ENCODE measurements at regions not wholly inside any gene's neighbourhood (a gene's known extent, or its start where the extent isn't known, plus 50 kb on each side); places are given as distances from the start of the nearest gene placed in this dataset.

- Histone ChIP-seq H3K27ac (ENCODE audit: low read length) (peak overlapping the region; percentile 32; the same call in 1 of the 2 replicates), H3K4me3 (ENCODE audit: low read depth in 2 of 2, low read length in 2 of 2) (no peak overlapping the region), H3K36me3 (ENCODE audit: control insufficient read depth, insufficient read depth, low read length) (no peaks in the 10 kb centered on the region), H3K27me3 (ENCODE audit: control insufficient read depth, insufficient read depth, low read length) (no peaks in the 10 kb centered on the region), H3K9me3 (ENCODE audit: control insufficient read depth, insufficient read depth, low read depth, low read length) (no peaks in the 10 kb centered on the region), H3K4me1 (ENCODE audit: control insufficient read depth, insufficient read depth, low read length) (no peaks in the 10 kb centered on the region)
- no peak for ATAC-seq
- ChIA-PET POLR2A (no interaction called here), CTCF (no interaction called here)
- intact Hi-C loops (cut with micrococcal nuclease; ENCODE audit: unreplicated experiment) = loop anchor here (10.0 kb wide), 1 partner anchor 585 kb away; no protein-coding TSS in a partner anchor
- no peak for TF ChIP-seq CTCF (IDR thresholded peaks at IDR 0.05)
- TF ChIP-seq TCF7L2 (IDR thresholded peaks at IDR 0.05; ENCODE audit: low read depth, low read length) = no peak
- no peak for TF ChIP-seq POLR2AphosphoS5 (IDR thresholded peaks at IDR 0.05; ENCODE audit: low read depth, low read length)
- no peak for TF ChIP-seq REST (IDR thresholded peaks at IDR 0.05; ENCODE audit: insufficient read depth in 1 of 2, low read depth in 2 of 2, low read length in 1 of 2)
- no peak for TF ChIP-seq SIN3A (IDR thresholded peaks at IDR 0.05; ENCODE audit: borderline replicate concordance, insufficient read depth, low read depth, low read length)
- DNase-seq (ENCODE audit: low read depth, low spot score) = no peak
- in situ Hi-C loops (cut with HindIII; ENCODE audit: low pct_unique_long_range_greater_than_20kb, low sequenced_read_pairs) = no loop called here
- BruUV-seq (replicated peaks) = no TSS peak
Observed at GRCh38 chr5:57880216-57880615, 397.6 kb upstream of the ACTBL2 start.

GRCh38 chr5:57878301-57878722 lies 395.7 kb upstream of the ACTBL2 start:
- Histone ChIP-seq H3K4me3 (ENCODE audit: low read depth in 2 of 2, low read length in 2 of 2) (no peak overlapping the region), H3K27me3 (ENCODE audit: control insufficient read depth, insufficient read depth, low read length) (no peaks in the 10 kb centered on the region), H3K4me1 (ENCODE audit: control insufficient read depth, insufficient read depth, low read length) (no peaks in the 10 kb centered on the region), H3K36me3 (ENCODE audit: control insufficient read depth, insufficient read depth, low read length) (no peaks in the 10 kb centered on the region), H3K9me3 (ENCODE audit: control insufficient read depth, insufficient read depth, low read depth, low read length) (no peaks in the 10 kb centered on the region), H3K27ac (ENCODE audit: low read length) (peak overlapping the region; percentile 56; the same call in 1 of the 2 replicates)
- ChIA-PET POLR2A (interaction anchor here (0.6 kb wide), 1 partner anchor 450 kb away, joined by 3 read pairs; no protein-coding TSS in a partner anchor), CTCF (no interaction called here)
- intact Hi-C loops (cut with micrococcal nuclease; ENCODE audit: unreplicated experiment) = no loop called here
- ATAC-seq (no peak), DNase-seq (ENCODE audit: low read depth, low spot score) (no peak)
- BruUV-seq (replicated peaks) = no TSS peak
- no peak for TF ChIP-seq REST (IDR thresholded peaks at IDR 0.05; ENCODE audit: insufficient read depth in 1 of 2, low read depth in 2 of 2, low read length in 1 of 2)
- no peak for TF ChIP-seq CTCF (IDR thresholded peaks at IDR 0.05)
- no peak for TF ChIP-seq SIN3A (IDR thresholded peaks at IDR 0.05; ENCODE audit: borderline replicate concordance, insufficient read depth, low read depth, low read length)
- TF ChIP-seq POLR2AphosphoS5 (IDR thresholded peaks at IDR 0.05; ENCODE audit: low read depth, low read length) = no peak
- no peak for TF ChIP-seq TCF7L2 (IDR thresholded peaks at IDR 0.05; ENCODE audit: low read depth, low read length)
- in situ Hi-C loops (cut with HindIII; ENCODE audit: low pct_unique_long_range_greater_than_20kb, low sequenced_read_pairs) = no loop called here

All from Panc1 (cell line).